HG03378 (cell line): ENCODE measurements at regions not wholly inside any gene's neighbourhood (a gene's known extent, or its start where the extent isn't known, plus 50 kb on each side); places are given as distances from the start of the nearest gene placed in this dataset.

Experiments
- ATAC-seq: cut with Tn5 transposase; IDR thresholded peaks from one replicate; pipeline ENCODE4 v1.9.1; 2021; ENCODE audit warnings: mild to moderate bottlenecking, moderate library complexity; ENCODE audit not compliant: unreplicated experiment

DNA sequence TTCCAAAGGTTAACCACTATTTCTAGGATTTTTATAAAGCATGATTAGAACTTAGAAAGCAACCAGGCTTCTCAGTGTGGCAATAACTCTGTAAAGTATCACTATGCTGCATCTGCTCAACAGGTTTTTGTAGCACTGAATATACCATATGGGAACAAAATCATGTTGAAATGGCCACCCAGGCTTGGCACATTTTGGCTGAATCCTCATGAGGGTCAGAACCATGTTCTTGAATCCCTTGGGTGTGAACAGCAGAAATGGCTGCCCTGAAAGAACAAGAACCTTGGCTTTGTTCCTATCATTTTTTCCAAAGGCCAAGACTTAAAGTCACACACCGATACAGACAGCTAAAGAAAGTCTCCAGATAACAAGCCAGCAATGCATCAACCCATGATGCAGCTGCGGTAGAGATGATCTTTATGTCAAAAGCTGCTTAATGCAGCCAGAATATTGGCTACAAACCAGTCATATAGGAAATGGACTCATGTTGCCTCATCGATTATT lies 283.0 kb upstream of the NOX3 start:
- ATAC-seq: no peak

GRCh38 chr6:155717374-155717773 lies 261.7 kb upstream of the NOX3 start:
- no peak for ATAC-seq

- no peak for ATAC-seq
Observed at GRCh38 chr6:155710704-155711103, 255.1 kb upstream of the NOX3 start.

DNA sequence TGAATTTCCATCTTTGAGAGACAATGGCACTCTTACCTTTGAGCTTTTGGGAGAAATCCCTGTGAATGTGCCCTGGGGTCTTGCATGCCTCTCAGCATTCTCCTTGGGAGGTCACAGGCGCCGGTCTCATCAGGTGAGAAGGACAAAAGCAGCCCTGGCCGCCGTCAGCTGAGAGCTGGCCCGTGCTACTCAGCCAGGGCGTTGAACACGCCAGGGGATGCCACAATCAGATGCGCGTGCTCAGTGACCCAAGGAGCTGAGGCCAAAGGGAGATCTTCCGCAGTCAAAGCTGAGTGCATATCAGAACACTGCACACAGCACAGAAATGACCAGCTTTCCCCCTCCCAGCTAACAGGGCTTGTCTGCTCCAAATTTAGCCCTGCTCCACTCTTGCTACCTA lies 253.6 kb upstream of the NOX3 start:
- no peak for ATAC-seq

DNA sequence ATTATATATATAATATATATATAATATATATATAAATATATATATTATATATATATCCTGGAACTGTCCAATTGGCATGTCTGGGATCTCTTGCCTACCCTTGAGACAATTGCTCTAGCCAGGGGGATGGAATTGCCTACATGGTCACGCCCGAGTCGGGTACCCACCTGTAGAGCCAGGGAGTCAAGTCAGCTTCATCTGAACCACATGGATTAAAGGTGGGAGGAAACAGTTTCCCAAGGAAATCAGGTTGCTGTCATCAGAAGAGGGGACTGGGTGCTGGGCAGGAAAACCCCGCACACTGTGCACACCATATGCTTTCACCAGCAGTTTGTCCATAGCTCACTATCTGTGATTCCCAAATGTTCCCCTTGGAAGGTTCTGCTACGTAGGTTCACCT lies 252.5 kb upstream of the NOX3 start:
- no peak for ATAC-seq

DNA sequence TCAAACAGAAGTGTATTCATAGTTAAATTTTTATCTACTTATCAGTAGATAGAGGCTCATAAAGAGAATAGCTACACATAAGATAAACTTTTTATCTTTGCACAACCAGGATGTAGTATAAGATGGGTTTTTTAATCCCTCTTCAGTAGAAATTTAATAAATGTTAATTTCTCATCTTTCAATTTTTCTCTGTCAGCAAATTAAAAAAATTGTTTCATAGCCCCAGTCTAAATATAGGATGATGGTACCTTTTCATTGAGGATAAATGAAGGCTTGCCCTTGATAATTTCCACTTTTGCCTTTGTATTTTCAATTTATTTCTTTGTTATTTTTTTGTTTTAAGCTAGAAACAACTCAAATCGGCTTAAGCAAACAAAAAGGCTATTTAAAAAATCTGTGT lies 251.2 kb upstream of the NOX3 start:
- no peak for ATAC-seq

- ATAC-seq: no peak
Observed at GRCh38 chr6:155706341-155706740, 250.7 kb upstream of the NOX3 start.

DNA sequence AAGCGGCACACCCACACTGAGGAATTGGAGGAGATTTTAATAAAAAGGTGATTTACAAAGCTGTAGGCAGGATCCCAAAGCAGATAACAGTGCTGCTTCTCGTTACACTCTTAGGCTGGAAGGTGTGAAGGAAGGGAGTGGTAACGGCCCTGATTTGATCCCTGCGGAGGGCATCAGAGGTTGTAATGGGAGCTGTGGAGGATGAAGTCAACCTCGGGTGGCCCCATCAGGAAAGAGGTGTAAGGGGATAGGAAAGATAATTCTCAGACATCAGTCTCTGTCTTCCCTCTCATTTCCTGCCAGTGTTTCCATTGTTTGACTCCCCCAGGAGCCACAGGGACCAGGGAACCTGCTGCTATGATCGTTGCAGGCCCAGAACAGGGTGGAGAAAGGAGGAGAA lies 245.7 kb upstream of the NOX3 start:
- ATAC-seq: no peak

DNA sequence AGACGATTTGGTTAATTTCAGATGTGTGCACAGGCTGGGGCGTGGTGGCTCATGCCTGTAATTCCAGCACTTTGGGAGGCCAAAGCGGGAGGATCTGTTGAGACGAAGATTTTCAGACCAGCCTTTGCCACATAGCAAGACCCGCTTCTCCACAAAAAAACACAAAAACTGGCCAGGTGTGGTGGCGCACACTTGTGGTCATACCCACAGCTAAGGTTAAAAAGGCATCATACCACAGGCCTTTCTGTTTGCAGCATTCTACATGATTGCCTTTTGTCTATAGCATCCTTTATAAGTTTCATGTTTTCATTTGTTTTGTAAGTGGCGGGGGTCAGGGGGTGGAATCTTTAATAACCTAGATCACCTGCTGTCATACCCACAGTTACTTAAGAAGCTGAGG lies 239.9 kb upstream of the NOX3 start:
- ATAC-seq: no peak

DNA sequence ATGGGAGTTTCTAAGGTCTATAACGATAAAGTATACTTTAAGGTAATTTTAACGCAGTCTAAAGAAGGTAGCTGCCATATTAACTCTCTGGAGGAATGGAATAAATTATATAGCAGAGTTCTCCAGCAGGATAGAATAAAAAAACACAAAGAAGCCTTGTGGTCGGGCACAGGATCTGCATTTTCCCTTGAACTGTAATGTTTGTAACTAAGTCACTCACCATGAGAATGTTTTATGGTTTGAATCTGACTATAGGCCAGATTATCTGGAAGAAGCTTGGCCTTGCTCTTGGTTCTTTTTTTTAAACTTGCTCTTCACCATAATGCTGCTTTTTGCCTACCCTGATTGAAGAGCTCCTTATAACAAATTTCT lies 238.8 kb upstream of the NOX3 start:
- no peak for ATAC-seq

DNA sequence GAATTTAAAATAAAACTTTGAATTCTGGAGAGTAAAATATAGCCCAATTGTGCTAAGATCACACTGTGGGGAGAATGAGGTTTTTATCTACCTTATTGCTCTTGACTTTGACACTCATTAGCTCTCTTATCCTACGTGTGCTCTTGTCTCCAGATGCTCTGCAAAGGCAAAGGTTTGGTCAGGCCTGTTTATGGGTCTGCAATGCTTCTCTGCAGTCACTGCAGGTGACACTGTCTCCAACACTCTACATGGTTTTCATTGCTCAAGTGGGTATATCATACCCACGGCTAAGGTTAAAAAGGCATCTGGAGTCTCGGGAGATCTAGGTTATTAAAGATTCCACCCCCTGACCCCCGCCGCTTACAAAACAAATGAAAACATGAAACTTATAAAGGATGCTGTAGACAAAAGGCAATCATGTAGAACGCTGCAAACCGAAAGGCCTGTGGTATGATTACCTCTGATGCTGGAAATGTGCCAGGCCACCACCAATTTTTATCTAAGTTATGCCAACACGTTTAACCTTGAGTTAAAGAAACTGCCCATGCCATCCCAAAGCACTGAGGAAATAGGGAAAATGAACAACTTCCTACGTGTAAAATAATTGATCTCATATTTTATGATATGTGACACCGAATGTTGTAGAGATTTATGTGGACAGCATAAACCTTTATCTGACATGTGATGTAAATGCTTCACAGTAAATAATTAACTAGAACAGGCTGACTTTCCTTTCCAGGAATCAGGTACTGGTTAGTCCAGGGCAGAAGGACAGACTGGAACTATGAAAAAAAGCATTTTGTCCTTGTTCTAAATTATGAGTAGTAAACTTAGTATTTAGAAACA lies 238.2 kb upstream of the NOX3 start:
- ATAC-seq: no peak

GRCh38 chr6:155690820-155691219 lies 235.2 kb upstream of the NOX3 start:
- no peak for ATAC-seq

GRCh38 chr6:155687645-155688044 lies 232.0 kb upstream of the NOX3 start:
- ATAC-seq: no peak

- no peak for ATAC-seq
Observed at GRCh38 chr6:155684416-155685196, 229.0 kb upstream of the NOX3 start.

- no peak for ATAC-seq
Observed at GRCh38 chr6:155678361-155678760, 222.7 kb upstream of the NOX3 start.

DNA sequence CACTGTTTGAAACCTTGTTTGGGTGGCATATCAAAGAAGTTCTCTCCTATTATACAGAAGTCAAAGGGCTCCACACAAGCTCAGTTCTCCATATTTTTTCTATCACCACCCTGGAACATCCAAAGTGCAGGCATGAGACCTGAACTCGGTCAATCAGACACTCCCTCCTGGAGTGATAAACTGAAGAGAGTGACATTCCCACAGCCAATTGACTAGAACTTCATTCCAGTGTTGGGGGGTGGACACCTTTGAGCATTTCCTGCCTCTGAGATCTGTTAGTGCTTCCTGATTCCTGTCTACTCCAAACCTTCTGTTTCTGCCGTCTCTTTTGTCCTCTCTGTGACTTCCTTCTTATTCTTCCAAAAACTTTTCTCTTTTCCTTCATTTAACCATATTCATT lies 220.7 kb upstream of the NOX3 start:
- ATAC-seq: no peak

DNA sequence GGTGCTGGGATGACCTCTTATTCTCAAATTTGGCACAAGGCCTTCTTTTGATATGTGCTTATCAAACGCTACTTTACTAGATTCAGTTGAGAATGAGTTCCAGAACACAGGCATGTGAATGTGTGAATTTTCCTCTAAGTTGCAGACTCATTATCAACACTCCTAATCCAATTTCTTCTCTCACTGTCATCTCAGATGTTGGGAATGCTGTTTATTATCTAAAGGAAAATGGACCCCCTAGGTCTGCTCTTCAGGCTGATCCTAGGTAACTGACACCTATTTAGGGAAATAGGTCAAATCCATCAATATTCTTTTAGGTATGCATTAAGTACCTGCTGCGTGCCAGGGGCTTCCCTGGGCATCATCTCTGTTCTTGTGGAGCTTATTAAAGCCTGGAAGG lies 215.0 kb upstream of the NOX3 start:
- no peak for ATAC-seq

DNA sequence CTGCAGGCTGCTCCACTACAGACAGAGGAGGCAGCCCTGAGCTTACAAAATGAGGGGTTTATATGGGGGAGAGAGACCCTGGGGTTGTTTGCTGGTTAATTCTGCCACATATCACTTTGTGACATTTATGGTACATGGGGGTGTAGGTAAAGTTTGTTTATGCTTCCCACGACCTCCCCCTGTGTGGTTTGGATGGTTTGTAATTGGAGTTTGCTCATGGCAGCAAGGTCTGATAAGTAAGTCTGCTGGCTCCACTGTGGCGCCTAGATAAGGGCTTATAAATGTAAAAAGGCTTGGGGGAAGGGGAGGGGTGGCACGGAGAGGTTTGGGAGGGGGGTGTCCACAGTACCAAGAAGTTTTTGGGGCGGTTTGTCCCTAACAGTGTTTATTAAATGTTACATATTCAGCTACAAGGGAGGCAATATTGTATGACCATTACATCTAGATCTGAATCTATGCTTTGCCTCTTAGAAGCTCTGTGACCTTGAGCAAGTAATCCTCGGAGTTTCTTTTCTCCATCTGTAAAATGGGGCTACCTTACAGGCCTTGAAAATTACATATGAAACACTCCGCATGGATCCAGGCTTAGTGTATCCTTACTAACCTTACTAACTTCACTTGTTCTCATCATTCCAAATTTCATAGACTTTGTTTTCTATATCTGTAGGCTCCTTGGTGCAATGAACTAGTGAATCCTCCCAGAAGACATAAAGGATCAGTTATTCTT lies 204.8 kb upstream of the NOX3 start:
- no peak for ATAC-seq

GRCh38 chr6:155656024-155656423 lies 200.4 kb upstream of the NOX3 start:
- ATAC-seq: no peak

DNA sequence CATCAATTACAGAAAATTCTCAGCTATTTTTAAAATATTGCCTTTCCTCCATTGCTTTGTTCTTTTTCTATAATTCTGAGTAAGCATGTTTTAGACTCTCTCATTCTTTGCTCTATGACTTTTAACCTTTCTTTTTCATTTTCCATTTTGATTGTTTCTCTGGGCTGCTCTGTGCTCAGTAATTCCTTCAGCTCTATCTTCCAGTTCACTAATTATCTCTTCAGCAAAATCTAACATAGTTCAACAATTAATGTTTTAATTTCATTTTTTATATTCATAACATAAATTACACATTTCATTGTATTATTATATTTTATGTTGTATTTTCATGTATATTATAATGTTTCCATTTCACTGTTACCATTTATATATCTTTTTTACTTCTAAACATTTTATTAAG lies 198.8 kb upstream of the NOX3 start:
- no peak for ATAC-seq

DNA sequence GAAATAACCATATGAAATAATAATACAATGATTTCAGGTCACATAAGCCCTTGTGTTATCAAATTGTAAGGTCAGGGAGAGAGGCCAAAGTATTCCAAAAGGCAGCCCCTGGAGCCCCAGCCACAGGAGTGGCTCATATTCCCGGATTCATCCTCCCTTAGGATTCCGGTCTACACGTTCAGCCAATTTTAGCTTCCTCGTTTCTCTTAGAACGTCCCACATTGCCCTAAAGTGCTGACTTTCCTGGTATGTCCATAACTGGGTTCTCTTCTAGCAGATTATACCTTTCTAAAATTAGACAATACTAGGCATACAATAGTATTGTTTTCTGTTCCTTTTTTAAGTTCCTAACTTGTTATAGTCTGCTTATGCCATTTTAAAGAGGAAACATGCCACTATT lies 192.7 kb upstream of the NOX3 start:
- ATAC-seq: no peak

GRCh38 chr6:155647354-155647753 lies 191.7 kb upstream of the NOX3 start:
- no peak for ATAC-seq
